Embryonic facial prominence (tissue), 1 donor: ENCODE measurements at regions not wholly inside any gene's neighbourhood (a gene's known extent, or its start where the extent isn't known, plus 50 kb on each side); places are given as distances from the start of the nearest gene placed in this dataset.

Experiments used
- DNase-seq: peaks from one replicate; pipeline ENCODE4 v3.0.0-alpha.2; 2016; ENCODE audit errors: extremely low spot score

DNA sequence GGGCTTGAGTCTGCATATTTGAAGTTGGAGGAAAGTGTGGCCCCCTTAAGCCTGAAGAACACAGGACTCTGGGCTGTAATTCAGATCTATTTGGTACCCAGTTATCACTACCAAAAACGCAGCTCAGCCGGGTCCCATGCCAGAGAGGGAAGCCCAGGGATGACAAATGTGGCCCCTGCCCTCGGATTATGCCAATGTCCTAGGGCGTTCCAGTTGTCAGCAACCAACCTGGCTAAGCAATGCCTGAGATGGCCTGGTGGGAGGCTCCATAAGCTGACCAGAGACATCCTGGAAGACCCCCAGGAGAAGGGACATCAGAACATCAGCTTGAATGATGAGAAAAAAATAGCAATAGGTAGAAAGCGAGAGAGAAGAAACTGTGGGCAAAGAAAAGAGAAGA, 79.6 kb upstream of the UQCRFS1 start:
- DNase-seq, result no peak

DNA sequence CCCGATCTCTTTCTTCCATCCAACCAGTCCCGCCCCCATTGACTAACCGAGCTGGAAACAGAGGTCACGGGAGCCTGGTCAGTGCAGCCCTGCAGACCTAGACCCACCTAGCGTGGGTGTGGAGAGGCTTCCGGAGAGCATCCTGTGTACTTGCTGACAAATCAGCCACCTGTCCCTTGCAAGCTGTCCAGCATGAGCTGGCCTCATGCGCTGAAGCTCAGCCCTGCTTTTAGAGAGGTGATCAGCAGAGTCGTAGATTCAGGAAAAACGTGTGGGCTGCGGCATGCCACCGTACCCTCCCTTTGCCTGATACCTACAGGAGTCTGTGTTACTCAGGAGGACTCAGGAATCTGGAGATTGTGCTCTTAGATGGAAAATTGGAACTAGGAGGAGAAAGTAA, 80.3 kb upstream of the UQCRFS1 start:
- DNase-seq, result no peak

DNA sequence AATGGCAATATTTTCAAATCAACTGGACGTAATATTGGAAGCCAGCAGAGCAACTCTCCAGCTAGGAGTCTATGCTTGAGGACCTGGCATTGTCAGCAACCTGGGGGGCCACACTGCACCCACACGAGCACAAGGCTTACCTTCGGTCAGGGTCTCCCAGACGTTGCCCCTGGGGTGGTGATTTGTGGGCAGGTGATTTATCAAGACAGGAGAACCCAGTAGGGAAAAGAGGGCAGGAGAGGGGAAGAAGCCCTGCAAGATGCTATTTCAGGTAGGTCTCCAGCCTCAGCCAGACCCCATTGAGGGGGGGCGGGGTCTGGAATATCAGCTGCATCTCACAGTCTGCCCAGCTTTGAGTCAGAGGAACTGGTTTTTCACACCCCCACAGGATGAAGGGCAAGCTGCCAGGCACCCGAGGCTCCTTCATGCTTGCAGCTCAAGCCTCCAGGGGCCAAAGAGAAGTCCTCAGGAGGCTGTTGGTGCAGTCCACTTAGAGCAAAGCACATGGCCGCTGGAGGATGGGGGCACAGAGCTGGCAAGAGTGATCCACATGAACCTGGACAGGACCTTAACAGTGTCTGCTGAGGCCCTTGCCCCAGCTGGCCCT, 80.9 kb upstream of the UQCRFS1 start:
- no peak for DNase-seq

DNA sequence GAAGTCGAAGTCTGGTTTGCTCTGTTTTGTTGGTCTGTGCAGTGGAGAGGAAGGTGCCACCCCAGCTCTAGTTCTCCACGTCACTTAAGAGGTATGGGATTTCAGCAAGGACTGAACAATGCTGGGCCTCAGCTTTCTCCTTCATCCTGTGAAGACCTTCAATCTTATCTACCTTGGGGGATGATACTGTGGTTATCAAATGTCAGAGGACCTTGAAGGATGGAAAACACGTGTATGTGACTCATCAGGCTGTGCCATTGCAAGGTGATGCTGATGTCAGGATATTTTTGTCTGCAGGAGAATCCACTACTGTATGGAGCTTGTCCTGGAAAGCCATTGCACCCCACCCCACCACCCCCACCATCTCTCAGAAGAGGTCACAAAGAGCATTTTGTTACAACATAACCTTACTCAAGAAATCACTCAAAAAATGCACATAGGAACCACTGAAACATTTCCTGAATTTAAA, 81.4 kb upstream of the UQCRFS1 start:
- DNase-seq, result no peak

DNA sequence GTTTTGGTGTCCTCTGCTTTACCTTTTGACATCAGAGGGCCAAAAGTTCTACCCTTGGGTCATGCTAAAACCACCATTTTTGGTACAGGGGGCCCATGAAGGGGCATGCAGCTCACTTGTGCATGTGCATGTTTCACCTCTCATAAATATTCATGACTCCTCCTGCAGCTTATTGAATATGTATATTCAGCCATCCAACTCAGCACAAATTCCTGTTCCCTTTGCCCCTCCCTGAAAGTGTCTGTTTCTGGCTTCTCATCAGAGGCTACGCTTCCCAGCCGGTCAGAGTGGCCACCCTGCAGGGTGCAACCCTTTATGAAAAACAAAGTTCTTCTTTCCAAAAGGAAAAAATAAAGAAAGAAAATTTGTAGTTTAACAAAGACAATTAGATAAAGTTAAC, 82.3 kb upstream of the UQCRFS1 start:
- DNase-seq, result no peak

DNA sequence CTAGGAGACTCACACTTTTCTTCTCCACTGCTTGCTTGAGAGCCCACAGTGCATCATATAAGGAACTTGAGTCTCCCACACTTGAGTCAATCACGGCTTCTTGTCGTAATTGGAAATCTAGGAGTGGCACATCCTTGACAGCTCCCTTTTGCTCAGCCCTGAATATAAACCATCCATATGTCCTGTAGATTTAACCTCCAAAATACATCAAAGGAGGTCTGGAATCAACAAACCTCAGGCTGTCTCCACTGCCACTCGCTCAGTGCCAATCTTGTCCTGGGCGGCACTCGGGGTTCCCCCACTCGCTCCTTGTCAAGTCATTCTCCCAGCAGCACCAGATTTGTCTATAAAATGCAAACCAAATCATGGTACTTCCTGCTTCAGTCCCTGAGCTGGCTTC, 84.4 kb upstream of the UQCRFS1 start:
- DNase-seq, result no peak

DNA sequence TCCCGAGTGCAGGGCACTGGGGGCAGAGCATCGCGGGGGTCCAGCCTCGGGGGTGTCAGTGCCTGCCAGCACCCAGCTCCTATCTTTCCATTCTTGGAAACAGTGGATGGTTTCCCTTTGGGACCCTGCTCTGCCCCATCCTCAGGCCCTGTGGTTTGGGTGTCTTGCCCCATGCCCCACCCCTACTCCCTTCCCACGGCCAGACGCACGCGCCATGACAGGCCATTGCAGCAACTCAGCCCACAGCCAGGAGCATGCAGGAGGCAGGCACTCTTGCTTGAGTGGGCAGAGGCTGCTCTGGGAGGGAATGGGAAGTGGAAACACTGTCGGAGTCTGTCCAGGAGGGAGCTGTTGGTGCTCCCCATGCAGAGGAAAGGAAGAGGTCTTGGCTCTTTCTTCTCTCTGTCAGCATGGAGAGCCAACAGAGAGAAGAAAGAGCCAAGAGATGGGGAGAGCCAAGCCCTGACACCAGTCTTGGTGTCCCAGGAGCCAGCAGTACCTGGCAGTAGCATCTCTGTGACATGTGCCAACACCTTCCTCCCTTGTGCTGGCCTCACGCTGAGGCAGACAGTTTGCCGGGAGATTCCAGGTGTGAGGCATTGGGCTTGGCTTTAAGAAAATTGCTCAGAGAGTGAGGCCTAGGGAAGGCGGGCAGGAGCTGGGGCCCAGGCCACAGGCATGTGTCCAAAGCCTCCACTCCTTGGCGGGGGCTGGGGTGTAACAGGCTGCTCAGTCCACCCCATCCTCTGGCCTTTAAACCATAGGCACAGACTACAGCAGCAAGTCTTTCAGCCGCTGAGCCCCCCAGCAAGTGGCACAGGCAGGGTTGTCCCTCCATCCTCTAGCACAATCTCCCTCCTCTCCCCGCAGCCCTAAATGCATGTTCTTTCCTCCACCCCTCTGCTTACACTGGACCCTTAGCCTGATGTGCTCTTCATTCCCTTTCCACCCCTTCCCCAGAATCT, 86.7 kb upstream of the UQCRFS1 start:
- no peak for DNase-seq

DNA sequence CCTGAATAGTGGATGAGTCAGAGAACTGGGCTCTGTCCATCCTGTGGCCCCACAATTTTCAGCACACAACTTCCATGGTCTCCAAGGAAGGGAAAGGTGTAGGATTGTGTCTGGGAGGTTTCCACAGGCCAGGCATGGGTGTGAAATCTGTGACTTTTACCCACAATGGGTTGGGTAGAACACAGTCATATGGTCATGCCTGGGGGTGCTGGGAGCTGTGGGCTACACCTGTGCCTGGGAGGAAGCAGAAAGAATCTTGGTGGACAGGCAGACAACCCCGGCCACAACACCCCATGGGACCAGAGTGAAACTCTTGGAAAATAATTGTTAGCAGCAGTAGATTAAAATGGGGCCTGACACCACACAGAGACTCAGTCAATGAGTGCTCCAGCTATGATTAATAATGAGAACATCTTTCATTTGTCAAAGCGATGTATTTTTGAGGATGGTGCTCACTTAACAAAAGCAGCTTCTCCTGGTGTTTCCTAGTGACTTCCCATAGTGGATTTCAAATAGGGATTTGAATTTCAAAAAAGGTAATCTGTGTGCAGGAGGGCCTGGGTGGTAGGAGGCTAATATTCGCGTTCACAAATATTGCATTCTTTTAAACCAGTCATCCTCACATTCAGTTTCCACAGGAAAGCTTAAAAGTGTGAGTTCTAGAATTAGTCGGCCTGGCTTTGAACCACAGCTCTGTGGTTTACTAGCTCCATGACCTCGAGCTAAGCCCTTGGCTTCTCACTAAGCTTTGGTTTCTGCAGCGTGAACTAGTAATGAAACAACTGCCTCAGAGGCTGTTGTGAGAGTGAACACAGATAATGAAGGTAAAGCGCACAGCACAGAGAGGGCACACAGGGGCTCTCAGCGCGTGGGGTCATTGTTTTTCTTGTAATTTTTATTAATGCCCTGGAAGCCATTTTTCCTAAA, 89.3 kb upstream of the UQCRFS1 start:
- DNase-seq, result no peak

DNA sequence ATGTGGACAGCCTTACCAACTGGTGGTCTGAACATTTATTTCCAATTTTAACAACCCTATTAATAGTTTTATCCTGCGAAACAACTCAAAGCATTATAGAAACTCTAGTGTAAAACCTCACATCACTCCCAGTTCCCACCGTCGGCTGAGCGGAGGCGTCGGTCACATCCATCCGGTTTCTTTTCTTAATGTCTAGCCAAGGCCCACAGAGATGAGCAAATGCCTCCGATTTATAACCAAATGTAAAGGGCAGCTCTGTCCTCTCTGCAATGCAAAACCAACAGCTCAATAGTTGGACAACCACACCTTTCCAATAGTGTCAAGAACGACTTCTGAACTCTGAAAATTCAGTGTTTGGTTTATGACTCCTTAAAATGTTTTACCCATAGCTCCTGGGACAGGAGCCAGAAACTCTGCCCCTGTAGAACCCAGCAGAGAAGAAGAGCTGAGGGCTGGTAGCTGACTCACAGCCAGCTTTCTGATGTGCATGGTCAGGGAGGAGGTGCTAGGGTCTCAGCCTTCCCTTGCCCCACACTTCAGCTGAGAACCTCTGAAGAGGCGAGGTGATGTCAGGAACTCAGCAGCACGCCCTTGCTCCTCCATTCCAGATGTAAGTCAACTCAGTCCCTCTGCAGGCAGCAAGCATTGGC, 90.2 kb upstream of the UQCRFS1 start:
- DNase-seq, result no peak

DNA sequence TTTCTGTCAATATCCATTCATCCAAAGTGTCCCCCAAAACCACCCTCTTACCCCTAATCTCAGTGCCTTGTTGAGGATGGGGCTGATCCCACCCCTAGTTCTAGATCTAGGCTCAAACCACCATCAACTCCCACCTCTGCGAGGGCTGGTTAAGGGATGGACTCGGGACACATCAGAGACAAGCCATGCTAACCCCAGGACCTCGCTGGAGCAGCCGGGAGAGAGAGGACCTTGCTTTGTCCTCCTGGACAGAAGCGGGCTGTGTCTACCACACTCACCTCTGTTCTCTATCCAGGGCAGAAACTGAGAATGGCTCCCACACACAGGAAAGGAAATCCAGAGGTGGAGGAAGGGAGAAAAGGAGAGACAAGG, 90.8 kb upstream of the UQCRFS1 start:
- no peak for DNase-seq

DNA sequence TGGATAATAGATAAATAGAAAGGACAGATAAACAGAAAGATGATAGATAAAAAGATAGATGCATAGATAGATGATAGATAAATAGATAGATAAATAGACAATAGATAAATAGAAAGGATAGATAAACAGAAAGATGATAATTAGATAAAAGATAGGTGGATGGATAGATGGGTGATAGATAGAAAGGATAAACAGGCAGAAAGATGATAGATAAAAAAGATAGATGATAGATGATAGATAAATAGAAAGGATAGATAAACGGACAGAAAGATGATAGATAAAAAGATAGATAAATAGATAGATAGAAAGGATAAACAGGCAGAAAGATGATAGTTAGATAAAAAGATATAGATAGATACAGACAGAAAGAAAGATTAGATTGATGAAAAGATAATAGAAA, 92.3 kb upstream of the UQCRFS1 start:
- no peak for DNase-seq

DNA sequence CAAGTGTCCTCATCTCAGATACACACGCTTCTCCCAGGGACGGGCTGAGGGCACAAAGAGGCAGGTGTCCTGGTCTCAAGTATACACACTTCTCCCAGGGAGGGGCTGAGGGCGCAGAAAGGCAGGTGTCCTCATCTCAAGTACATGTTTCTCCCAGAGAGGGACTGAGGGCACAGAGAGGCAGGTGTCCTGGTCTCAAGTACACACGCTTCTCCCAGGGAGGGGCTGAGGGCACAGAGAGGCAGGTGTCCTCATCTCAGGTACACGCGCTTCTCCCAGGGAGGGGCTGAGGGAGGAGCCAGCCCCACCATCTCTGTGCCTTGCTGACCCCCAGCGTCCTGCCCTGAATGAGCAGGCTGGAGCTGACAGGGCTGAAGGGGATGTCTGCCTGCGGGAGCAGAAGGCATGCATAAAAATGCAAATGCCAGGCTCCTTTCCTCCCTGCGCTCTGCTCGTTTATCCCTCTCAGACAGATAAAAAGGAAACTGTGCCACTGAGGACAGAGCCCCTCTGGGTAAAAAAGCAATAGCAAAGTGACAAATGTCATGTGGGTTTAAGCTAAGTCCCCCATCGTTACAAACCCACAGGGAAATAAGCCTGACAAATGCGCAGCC, 96.1 kb upstream of the UQCRFS1 start:
- no peak for DNase-seq

DNA sequence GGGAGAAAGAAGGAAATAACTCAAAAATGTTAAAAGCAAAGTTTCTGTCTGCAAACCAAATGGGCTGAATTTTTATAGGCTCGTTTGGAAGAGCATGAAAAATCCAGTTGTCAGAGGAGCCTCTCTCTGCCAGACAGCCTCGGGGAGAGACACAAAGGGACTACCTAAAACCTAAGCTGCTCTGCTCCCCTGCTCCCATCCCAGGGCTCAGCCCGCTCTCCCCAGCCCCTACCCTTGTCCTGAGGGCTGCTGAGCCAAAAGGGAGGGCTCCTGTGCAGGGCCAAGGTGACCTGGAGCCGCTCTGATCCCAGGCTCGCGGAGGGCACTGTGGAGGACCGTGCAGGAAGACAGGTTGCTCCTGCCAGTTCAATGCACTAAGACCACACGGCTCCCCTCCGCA, 96.7 kb upstream of the UQCRFS1 start:
- DNase-seq, result no peak

DNA sequence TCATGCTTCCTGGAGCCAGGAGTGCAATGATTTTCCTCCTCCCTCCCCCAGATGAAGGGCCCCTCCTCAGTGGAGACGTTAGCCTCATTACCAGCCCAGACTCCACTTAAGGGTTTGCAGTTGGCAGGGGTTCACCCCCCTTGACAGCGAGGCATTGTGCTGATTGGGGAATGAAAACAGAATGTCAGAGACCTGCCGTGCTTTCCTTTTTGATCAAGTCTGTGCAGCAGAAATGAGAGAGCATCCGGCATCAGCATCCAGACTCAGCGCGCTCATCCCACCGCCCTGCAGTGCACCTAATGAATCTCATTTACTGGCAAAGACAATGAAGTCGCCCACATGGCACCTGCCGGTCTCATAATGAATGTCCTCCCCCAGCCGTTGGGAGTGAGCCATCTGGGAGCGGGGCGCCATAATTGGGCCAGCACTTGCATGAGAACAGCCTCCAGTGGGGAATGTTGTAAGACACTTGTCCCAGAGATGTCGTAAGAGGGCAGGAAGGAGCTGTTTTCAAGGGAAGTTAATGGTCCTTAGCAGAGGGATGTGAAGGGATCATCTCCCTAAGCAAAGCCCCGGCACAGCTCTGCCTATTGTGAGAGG, 98.3 kb upstream of the UQCRFS1 start:
- DNase-seq, result no peak

DNA sequence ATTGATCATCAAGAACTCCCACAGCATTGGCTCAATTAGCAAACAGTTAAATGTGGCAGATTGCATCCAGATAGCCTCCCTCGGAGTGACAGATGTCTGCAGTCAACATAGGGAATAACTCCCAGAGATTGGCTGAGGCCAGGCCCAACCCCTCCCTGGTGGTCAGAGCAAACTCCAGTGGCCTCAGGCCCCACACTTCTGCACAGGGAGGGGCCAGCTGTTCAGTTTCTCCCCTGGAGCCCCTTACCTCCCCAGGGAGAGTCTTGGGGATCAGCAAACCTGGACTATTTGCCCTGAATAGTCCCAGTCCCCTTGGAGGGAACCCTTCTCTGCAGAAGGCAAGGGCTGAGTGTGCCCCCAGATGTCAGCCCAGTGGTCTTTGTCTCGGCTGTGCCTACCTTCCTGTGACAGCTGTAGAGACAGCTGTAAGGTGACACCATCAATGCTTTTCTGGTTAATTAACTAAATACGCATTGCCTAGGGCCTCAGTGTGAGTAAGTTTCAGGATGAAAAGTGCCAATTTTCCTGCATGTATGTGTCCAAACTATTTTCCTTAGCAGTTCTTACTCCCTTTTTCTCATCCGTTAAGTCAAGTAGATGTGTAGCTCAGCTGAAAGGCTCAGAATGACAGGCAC, 102.7 kb upstream of the UQCRFS1 start:
- DNase-seq, result no peak

DNA sequence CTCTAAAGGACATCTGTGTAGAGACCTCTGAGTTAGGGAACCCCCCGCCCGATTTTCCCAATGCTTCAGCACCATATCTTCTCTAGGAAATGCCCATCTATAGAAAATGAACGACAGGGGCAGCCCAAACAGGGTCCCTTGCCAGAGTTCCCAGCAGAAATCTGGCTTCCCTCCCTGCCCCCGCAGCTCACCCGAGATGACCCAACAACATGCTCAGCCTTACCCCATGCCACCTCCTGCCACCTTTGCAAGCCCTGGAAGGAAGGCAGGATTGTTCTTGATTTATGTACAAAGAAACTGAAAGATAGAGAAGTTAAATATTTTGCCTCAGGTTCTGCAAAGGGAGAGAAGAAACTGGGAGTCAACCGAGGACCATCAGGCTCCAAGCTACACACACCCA, 105.6 kb upstream of the UQCRFS1 start:
- no peak for DNase-seq

DNA sequence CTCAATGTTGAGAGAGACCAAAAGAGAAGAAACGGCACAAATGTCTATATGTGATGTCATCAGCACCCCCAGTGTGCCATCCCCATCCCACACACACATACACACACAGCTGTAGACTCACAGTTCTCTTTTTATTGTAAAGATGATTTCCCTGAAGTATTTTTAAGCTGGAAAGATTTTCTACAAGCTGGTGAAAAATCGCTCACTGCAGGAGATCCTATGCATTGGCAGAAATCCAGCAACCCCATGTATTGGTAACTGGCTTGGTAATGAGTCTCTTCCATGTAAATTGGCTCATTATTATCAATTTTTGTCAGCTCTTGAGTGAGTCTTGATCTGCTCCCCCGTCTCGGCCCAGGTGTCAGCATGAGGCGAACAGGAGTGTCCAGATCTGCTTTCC, 107.1 kb upstream of the UQCRFS1 start:
- no peak for DNase-seq

DNA sequence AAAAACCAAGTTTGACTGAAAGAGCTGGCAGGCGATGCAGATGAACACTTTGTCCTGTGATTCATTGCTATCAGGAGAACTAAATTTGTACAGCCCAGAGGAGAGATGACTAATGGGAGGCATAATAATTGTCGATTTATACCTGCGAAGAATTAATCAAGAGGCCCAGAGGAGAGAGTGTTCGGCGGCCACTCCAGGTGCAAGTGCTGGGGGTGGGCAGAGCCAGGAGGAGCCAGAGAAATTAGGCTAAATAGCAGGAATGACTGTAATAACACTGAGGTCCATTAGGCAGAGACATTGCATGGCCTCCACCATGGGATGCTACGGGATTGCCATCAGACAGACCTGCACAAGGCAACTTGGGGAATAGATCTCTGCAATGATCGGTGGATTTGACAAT, 107.7 kb upstream of the UQCRFS1 start:
- no peak for DNase-seq

DNA sequence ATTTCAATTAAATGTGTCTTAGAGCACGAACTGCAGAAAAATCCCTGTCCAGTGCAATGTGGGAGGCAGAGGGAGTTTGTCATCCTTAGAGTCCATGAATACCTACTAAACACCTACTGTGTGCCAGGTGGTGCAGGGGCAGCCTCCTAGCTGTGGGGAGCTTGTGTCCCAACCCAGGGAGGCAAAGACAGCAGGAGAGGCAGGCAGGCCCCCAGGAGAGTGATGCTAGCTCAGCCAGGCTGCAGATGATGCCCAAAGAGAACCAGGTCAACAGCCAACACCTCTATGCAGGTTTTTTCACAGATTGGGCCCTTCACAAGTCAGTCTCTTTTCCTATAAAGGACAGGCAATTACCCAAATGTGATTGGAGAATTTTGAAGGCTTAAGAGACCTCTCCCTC, 108.2 kb upstream of the UQCRFS1 start:
- no peak for DNase-seq

DNA sequence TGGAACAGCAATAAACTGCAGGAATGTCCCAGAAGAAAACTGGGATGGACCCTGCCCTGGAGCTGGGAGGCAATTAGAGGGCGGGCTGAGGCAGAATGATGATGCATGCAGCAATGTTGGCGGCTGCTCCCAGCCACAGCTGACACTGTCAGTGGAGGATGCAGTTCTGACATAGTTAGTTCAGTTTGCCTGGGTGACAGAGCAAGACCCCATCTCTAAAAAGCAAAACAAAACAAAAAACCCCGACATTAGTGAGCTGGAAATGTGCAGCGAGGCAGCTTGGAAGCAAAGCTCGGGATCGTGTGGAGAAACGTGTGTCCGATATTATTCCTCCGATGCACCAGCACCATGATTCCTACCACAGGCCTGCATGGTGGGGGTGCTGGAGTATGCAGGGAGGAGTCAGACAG, 110.1 kb upstream of the UQCRFS1 start:
- no peak for DNase-seq
